DND-41 (cell line): ENCODE measurements at regions not wholly inside any gene's neighbourhood (a gene's known extent, or its start where the extent isn't known, plus 50 kb on each side); places are given as distances from the start of the nearest gene placed in this dataset.

Source experiments
- ATAC-seq: fragments of 200-7000 bp; cut with Tn5 transposase; 3 replicates; pipeline ENCODE4 v1.9.1; 2021; ENCODE audit warnings: low read depth; ENCODE audit not compliant: insufficient read depth
- DNase-seq: peaks from one replicate; pipeline ENCODE4 v3.0.0-alpha.2; 2020
- H2AFZ ChIP-seq: 2 replicates; pipeline ENCODE4 v1.6.0; 2012; ENCODE audit warnings: low read depth, low read length
- H3K27ac ChIP-seq: 2 replicates; pipeline ENCODE4 v1.5.1; 2012; ENCODE audit warnings: low read length, inconsistent platforms
- H3K27me3 ChIP-seq: fragments of 200-600 bp; sonication (generic); 2 replicates; pipeline ENCODE4 v1.6.0; 2012; ENCODE audit warnings: low read length, mild to moderate bottlenecking, inconsistent platforms; ENCODE audit not compliant: insufficient read depth, poor library complexity
- H3K36me3 ChIP-seq: 2 replicates; pipeline ENCODE4 v1.5.1; 2012; ENCODE audit warnings: low read length, inconsistent platforms; ENCODE audit not compliant: insufficient read depth
- H3K4me1 ChIP-seq: 2 replicates; pipeline ENCODE4 v1.5.1; 2012; ENCODE audit warnings: mild to moderate bottlenecking, low read length; ENCODE audit not compliant: insufficient read depth
- H3K4me2 ChIP-seq: 2 replicates; pipeline ENCODE4 v1.6.0; 2012; ENCODE audit warnings: mild to moderate bottlenecking, moderate library complexity, low read length, inconsistent platforms; ENCODE audit not compliant: insufficient read depth
- H3K4me3 ChIP-seq, 2 experiments: fragments of 200-600 bp in 1 of 2; shearing (Covaris generic) in 1 of 2; 2 replicates each; pipeline ENCODE4 v1.5.1; 2012 to 2016; ENCODE audit warnings: inconsistent platforms in 2 of 2, low read length in 2 of 2, mild to moderate bottlenecking in 2 of 2, low read depth in 1 of 2, moderate library complexity in 1 of 2
- H3K79me2 ChIP-seq: 2 replicates; pipeline ENCODE4 v1.6.0; 2012; ENCODE audit warnings: low read length, inconsistent platforms; ENCODE audit not compliant: insufficient read depth
- H3K9ac ChIP-seq: 2 replicates; pipeline ENCODE4 v1.6.0; 2012; ENCODE audit warnings: low read depth, mild to moderate bottlenecking, inconsistent platforms, low read length, moderate library complexity
- H3K9me3 ChIP-seq: 2 replicates; pipeline ENCODE4 v1.5.1; 2012; ENCODE audit warnings: low read length, moderate library complexity, mild to moderate bottlenecking, inconsistent platforms; ENCODE audit not compliant: insufficient read depth, severe bottlenecking
- H4K20me1 ChIP-seq: 2 replicates; pipeline ENCODE4 v1.6.0; 2012; ENCODE audit warnings: low read length; ENCODE audit not compliant: insufficient read depth
- EZH2 ChIP-seq: IDR thresholded peaks from 3 replicates; pipeline ENCODE4 v1.6.1; 2012; ENCODE audit warnings: borderline replicate concordance, low read depth, mild to moderate bottlenecking, moderate library complexity, low read length, inconsistent platforms; ENCODE audit not compliant: severe bottlenecking
- TF ChIP-seq, protein P1 (sequence below): IDR thresholded peaks from 2 replicates; pipeline ENCODE4 v1.5.1; 2012; ENCODE audit warnings: borderline replicate concordance, low read length, moderate library complexity, mild to moderate bottlenecking; ENCODE audit not compliant: poor library complexity, severe bottlenecking; ENCODE audit errors: extremely low read depth

DNA sequence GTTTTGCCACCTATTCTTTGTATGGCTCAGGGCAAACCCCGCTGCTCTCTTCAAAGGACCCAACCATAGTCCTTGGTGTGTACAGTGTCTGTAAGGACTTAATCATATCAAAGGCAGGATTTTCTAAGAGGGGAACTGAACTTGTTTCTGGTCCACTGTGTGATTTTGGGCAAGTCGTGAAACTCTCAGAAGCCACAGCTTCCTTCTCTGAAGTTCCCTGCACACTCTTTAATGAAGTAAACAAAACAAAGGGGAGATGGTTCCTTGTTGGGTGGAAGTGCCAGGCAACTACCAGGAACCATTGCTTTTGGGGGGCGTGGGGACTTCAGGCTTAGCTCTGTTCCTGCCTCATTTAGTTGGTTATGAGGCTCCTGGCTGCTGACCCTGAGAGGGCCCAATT, 152.4 kb downstream of the VRK1 start:
- Histone ChIP-seq H3K4me1 (no peaks in the 10 kb centered on the region), H3K27ac (no peak overlapping the region), H4K20me1 (no peaks in the 10 kb centered on the region), H3K9ac (no peak overlapping the region), H3K79me2 (no peaks in the 10 kb centered on the region), H3K27me3 (no peaks in the 10 kb centered on the region), H3K4me3 (no peak overlapping the region), H3K9me3 (no peaks in the 10 kb centered on the region), H2AFZ (no peak overlapping the region), H3K36me3 (peaks cover 48% of the 10 kb centered on the region; the same call in 1 of the 2 replicates), H3K4me2 (no peak overlapping the region)
- TF ChIP-seq, protein P1, sequence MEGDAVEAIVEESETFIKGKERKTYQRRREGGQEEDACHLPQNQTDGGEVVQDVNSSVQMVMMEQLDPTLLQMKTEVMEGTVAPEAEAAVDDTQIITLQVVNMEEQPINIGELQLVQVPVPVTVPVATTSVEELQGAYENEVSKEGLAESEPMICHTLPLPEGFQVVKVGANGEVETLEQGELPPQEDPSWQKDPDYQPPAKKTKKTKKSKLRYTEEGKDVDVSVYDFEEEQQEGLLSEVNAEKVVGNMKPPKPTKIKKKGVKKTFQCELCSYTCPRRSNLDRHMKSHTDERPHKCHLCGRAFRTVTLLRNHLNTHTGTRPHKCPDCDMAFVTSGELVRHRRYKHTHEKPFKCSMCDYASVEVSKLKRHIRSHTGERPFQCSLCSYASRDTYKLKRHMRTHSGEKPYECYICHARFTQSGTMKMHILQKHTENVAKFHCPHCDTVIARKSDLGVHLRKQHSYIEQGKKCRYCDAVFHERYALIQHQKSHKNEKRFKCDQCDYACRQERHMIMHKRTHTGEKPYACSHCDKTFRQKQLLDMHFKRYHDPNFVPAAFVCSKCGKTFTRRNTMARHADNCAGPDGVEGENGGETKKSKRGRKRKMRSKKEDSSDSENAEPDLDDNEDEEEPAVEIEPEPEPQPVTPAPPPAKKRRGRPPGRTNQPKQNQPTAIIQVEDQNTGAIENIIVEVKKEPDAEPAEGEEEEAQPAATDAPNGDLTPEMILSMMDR, result no peak
- no peak for TF ChIP-seq EZH2
- DNase-seq (no peak), ATAC-seq (no peak)

GRCh38 chr14:96951511-96951910, 154.3 kb downstream of the VRK1 start:
- Histone ChIP-seq H3K9ac (no peak overlapping the region), H3K79me2 (no peaks in the 10 kb centered on the region), H4K20me1 (no peaks in the 10 kb centered on the region), H3K4me3 (no peak overlapping the region), H3K9me3 (no peaks in the 10 kb centered on the region), H3K27ac (no peak overlapping the region), H3K4me1 (no peaks in the 10 kb centered on the region), H2AFZ (no peak overlapping the region), H3K36me3 (peaks cover 35% of the 10 kb centered on the region; the same call in 1 of the 2 replicates), H3K27me3 (no peaks in the 10 kb centered on the region), H3K4me2 (no peak overlapping the region)
- TF ChIP-seq, protein P1, result no peak
- no peak for TF ChIP-seq EZH2
- ATAC-seq (no peak), DNase-seq (no peak)

GRCh38 chr14:96953087-96953874, 156.1 kb downstream of the VRK1 start:
- Histone ChIP-seq H3K27me3 (no peaks in the 10 kb centered on the region), H4K20me1 (no peaks in the 10 kb centered on the region), H3K4me2 (no peak overlapping the region), H2AFZ (no peak overlapping the region), H3K27ac (no peak overlapping the region), H3K36me3 (peaks cover 24% of the 10 kb centered on the region; the same call in 1 of the 2 replicates), H3K4me3 (no peak overlapping the region), H3K9me3 (no peaks in the 10 kb centered on the region), H3K9ac (no peak overlapping the region), H3K4me1 (no peaks in the 10 kb centered on the region), H3K79me2 (no peaks in the 10 kb centered on the region)
- no peak for ATAC-seq
- no peak for DNase-seq
- TF ChIP-seq, protein P1, result no peak

DNA sequence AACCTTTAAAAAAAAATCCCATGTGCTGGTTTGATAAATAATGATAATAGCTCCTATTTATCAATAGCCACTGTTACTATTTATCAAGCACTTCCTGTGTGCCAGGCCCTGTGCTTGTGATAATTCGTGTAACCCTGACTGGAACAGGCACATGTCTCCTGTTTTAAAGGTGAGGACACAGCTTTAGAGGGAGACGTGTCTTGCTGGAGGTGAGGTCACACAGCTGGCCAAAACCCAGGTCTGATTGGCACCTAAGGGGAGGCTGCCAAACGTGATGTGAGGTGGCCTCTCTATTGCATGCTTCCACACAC, 156.6 kb downstream of the VRK1 start:
- Histone ChIP-seq H3K4me3 (no peak overlapping the region), H3K9ac (no peak overlapping the region), H3K4me1 (no peaks in the 10 kb centered on the region), H4K20me1 (no peaks in the 10 kb centered on the region), H2AFZ (no peak overlapping the region), H3K36me3 (peaks cover 20% of the 10 kb centered on the region; the same call in 1 of the 2 replicates), H3K9me3 (no peaks in the 10 kb centered on the region), H3K27ac (no peak overlapping the region), H3K4me2 (no peak overlapping the region), H3K27me3 (no peaks in the 10 kb centered on the region), H3K79me2 (no peaks in the 10 kb centered on the region)
- no peak for ATAC-seq
- TF ChIP-seq, protein P1, result no peak
- no peak for TF ChIP-seq EZH2
- no peak for DNase-seq
